Heart left ventricle (tissue), 16 donors: ENCODE measurements at regions not wholly inside any gene's neighbourhood (a gene's known extent, or its start where the extent isn't known, plus 50 kb on each side); places are given as distances from the start of the nearest gene placed in this dataset.

Experiments used
- ATAC-seq, 4 donors: fragments of 200-7000 bp; cut with Tn5 transposase; one replicate each; pipeline ENCODE4 v1.9.1; 2020 to 2022; ENCODE audit warnings: moderate library complexity in 4 of 4, mild to moderate bottlenecking in 3 of 4, moderate number of reproducible peaks in 1 of 4
- DNase-seq, 5 donors: peaks; one replicate each; pipeline ENCODE4 v3.0.0-alpha.2; 2020
- H3K27ac ChIP-seq, 12 donors: fragments of 200-600 bp; sonication (generic) in 4 of 12; one replicate each; pipeline versions ENCODE4 v1.5.0 to v1.8.0; 2016 to 2022; ENCODE audit warnings: mild to moderate bottlenecking in 2 of 12
- H3K27me3 ChIP-seq, 9 donors: fragments of 200-600 bp; sonication (generic) in 2 of 9; one replicate each; pipeline versions ENCODE4 v1.5.1 to v1.8.0; 2016 to 2022; ENCODE audit warnings: mild to moderate bottlenecking in 3 of 9
- H3K36me3 ChIP-seq, 9 donors: fragments of 200-600 bp; sonication (generic) in 2 of 9; one replicate each; pipeline versions ENCODE4 v1.5.0 to v1.8.0; 2018 to 2022; ENCODE audit warnings: mild to moderate bottlenecking in 2 of 9
- H3K4me1 ChIP-seq, 12 donors: fragments of 200-600 bp; sonication (generic) in 4 of 12; one replicate each; pipeline versions ENCODE4 v1.5.0 to v1.8.0; 2016 to 2022; ENCODE audit warnings: mild to moderate bottlenecking in 3 of 12
- H3K4me3 ChIP-seq, 12 donors: fragments of 200-600 bp; sonication (generic) in 4 of 12; one replicate each; pipeline versions ENCODE4 v1.5.0 to v1.8.0; 2017 to 2022; ENCODE audit warnings: mild to moderate bottlenecking in 9 of 12, moderate library complexity in 4 of 12
- H3K9me3 ChIP-seq, 12 donors: fragments of 200-600 bp; sonication (generic) in 4 of 12; one replicate each; pipeline versions ENCODE4 v1.5.0 to v1.8.0; 2016 to 2022; ENCODE audit warnings: mild to moderate bottlenecking in 1 of 12
- POLR2A ChIP-seq, 2 donors: fragments of 450-650 bp; IDR thresholded peaks; one replicate each; pipeline ENCODE4 v1.6.1; 2017; ENCODE audit warnings: antibody characterized with exemption in 2 of 2, mild to moderate bottlenecking in 2 of 2, moderate library complexity in 2 of 2
- WGBS, 4 donors: extraction: QIAGEN DNeasy Blood & Tissue Kit in 2 of 4; methylation state at CpG; one replicate each; pipeline versions ENCODE4 v1.1.5 to v1.1.7; 2013 to 2018; 5-methylcytosine and 5-hydroxymethylcytosine counted together
- intact Hi-C, 10 donors: fragments of 100-400 bp; cut with DNase I; formaldehyde crosslinking; loops; one replicate each; pipeline versions ENCODE4 v1.11.1 to v1.14.2; 2022
- TF ChIP-seq, protein P1 (sequence below), 12 donors: fragments of 200-600 bp; sonication (generic) in 4 of 12; IDR thresholded peaks; one replicate each; pipeline versions ENCODE4 v1.5.0 to v1.8.0; 2018 to 2022; ENCODE audit warnings: antibody characterized with exemption in 12 of 12, mild to moderate bottlenecking in 5 of 12
- donor health status: ischemic (EF 13 %, LVEDD 7.1; RV severe dilation, severe dysfunction).
- donor health status: healthy with polysubstance abuse.
- donor health status: DM: no; HTN: yes; CAD: no.
- donor health status: DM: no; HTN: no; CAD: no.
- donor health status: ischemic (EF 25% LVEDD 6.9; RV normal size, moderate dysfunction).
- donor health status: ischemic (EF 25% LVEDD 5.7; RV mildly dilated, moderate dysfunction).
- donor health status: healthy.
- donor health status: DM: yes; HTN: yes; CAD: no.
- donor health status: ischemic (EF 35%, LVEDD 5.7; RV mildly dilated, moderate dysfunction).
- donor health status: nonischemic (EF 11% LVEDD 7.7; RV severe dilation, severe dysfunction).
- donor health status: DM: yes; HTN: yes; CAD: no.
- donor health status: PGD.
- donor health status: ischemic (EF 29% LVEDD 5.4; RV normal size, mild dysfunction).
- donor health status: nonischemic (EF 23%, LVEDD 6.1; RV moderate dilation, normal function).

DNA sequence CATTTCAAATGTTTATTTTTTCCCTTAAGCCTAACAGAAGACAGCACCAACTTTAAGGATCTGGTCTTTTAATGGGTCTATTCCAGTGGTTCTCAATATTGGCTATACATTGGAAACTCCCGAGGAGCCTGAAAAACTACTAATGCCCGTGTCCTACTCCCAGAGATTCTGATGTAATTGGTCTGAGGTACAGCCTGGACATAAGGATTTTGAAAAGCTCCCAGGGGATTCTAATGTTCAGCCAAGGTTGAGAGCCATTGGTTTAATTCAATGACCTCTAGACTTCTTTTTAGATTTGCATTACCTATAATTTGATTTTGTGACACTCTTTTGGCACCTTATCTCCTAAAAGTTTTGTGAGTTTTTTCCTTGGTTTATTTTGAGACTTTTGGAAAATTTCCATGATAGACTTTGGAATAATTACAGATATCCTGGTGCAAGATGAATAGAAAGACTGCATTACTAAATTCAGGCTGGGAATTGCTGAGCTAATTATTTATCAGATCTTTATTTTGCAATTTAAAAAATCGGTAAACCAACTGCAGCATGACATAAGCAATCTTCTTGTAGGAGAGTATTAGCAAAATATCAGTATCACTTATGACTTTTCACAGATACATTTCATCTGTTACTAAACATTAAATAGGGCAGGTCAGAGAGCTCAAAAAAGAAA is 91.5 kb upstream of the ELL2 start:
- Histone ChIP-seq H3K27me3 (no peaks in the 10 kb centered on the region), H3K27ac (no peak overlapping the region), H3K4me3 (no peak overlapping the region), H3K4me1 (peaks cover 0 to 27% (median 5%) of the 10 kb centered on the region in 12 donors), H3K9me3 (peaks cover 0 to 3% (median 0%) of the 10 kb centered on the region in 12 donors), H3K36me3 (no peaks in the 10 kb centered on the region)
- 72 to 85% (median 78%) methylated on average over 3 of the region's 3 CpGs for WGBS, 4 donors
- intact Hi-C loops, result no loop called here
- DNase-seq (no peak), ATAC-seq (no peak)
- TF ChIP-seq, protein P1, sequence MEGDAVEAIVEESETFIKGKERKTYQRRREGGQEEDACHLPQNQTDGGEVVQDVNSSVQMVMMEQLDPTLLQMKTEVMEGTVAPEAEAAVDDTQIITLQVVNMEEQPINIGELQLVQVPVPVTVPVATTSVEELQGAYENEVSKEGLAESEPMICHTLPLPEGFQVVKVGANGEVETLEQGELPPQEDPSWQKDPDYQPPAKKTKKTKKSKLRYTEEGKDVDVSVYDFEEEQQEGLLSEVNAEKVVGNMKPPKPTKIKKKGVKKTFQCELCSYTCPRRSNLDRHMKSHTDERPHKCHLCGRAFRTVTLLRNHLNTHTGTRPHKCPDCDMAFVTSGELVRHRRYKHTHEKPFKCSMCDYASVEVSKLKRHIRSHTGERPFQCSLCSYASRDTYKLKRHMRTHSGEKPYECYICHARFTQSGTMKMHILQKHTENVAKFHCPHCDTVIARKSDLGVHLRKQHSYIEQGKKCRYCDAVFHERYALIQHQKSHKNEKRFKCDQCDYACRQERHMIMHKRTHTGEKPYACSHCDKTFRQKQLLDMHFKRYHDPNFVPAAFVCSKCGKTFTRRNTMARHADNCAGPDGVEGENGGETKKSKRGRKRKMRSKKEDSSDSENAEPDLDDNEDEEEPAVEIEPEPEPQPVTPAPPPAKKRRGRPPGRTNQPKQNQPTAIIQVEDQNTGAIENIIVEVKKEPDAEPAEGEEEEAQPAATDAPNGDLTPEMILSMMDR (IDR thresholded peaks at IDR 0.05), result no peak
- TF ChIP-seq POLR2A (IDR thresholded peaks at IDR 0.05), result no peak

DNA sequence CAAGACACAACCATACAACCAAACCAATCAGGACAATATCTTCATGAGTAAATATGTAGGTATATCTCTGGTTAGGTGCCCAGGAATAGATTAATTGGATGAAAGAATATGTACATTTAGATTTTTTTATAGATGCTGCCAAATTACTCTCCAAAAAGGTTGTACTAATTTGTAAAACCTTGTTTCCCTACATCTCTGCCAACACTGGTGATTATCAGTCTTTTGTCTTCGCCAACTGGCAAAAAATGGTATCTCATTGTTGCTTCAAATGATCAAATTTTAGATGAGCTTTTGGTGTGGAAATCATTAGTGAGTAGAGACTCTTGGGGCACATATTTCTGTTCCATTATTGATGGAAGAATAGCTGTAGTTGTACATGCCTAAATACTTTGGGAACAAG is 90.7 kb upstream of the ELL2 start:
- TF ChIP-seq, protein P1 (IDR thresholded peaks at IDR 0.05), result no peak
- TF ChIP-seq POLR2A (IDR thresholded peaks at IDR 0.05), result no peak
- no peak overlapping the region for H3K27ac ChIP-seq
- no peak for DNase-seq

GRCh38 chr5:96051401-96051830 is 89.8 kb upstream of the ELL2 start:
- Histone ChIP-seq H3K27ac (no peak overlapping the region), H3K4me3 (no peak overlapping the region), H3K9me3 (peaks cover 0 to 3% (median 0%) of the 10 kb centered on the region in 12 donors), H3K27me3 (no peaks in the 10 kb centered on the region), H3K36me3 (no peaks in the 10 kb centered on the region), H3K4me1 (peaks cover 0 to 27% (median 5%) of the 10 kb centered on the region in 12 donors)
- no peak for TF ChIP-seq POLR2A (IDR thresholded peaks at IDR 0.05)
- TF ChIP-seq, protein P1 (IDR thresholded peaks at IDR 0.05), result no peak
- WGBS, 4 donors, result 59 to 69% (median 61%) methylated on average over 4 of the region's 4 CpGs
- DNase-seq (no peak), ATAC-seq (no peak)
- intact Hi-C loops, result no loop called here

More for the DNA sequence above, 90.7 kb upstream of the ELL2 start:
- no peaks in the 10 kb centered on the region for H3K27me3 ChIP-seq
- 90 to 100% (median 95%) methylated on average over 1 of the region's 1 CpG for WGBS, 4 donors
- no peaks in the 10 kb centered on the region for H3K36me3 ChIP-seq
- no peak overlapping the region for H3K4me3 ChIP-seq
- peaks cover 0 to 27% (median 5%) of the 10 kb centered on the region in 12 donors for H3K4me1 ChIP-seq
- ATAC-seq, result no peak
- peaks cover 0 to 3% (median 0%) of the 10 kb centered on the region in 12 donors for H3K9me3 ChIP-seq
- intact Hi-C loops, result no loop called here

- Histone ChIP-seq H3K4me3 (no peak overlapping the region), H3K36me3 (no peaks in the 10 kb centered on the region), H3K27ac (no peak overlapping the region), H3K4me1 (peaks cover 0 to 27% (median 5%) of the 10 kb centered on the region in 12 donors), H3K9me3 (peaks cover 0 to 3% (median 0%) of the 10 kb centered on the region in 12 donors), H3K27me3 (no peaks in the 10 kb centered on the region)
- 83 to 91% (median 87%) methylated on average over 7 of the region's 7 CpGs for WGBS, 4 donors
- ATAC-seq, result no peak
- DNase-seq, result no peak
- intact Hi-C loops, result no loop called here
- TF ChIP-seq POLR2A (IDR thresholded peaks at IDR 0.05), result no peak
- TF ChIP-seq, protein P1 (IDR thresholded peaks at IDR 0.05), result no peak
These were observed 88.7 kb upstream of the ELL2 start for GRCh38 chr5:96050273-96050880.
